ENCODE measurements at regions not wholly inside any gene's neighbourhood (a gene's known extent, or its start where the extent isn't known, plus 50 kb on each side); places are given as distances from the start of the nearest gene placed in this dataset.

DNA sequence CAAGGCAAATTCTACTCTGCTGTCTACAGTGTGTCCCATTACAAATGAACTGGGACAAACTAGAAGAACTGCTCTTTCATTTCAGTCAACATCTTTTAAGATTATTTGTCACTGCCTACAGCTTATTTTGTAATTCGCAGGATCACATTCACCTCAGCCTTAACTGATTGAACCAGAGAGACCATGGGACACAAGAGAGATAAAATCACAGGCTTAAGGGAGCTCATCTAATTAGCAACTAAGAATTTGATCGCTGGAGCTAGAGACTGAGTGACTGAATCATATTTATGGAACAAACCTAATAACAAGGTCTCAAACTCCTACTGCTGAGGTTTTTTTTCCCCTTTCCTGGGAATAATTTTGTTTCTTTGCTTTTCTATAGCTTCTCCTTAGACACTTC lies 898.2 kb downstream of the PCDH18 start:
- TF ChIP-seq, protein P1, sequence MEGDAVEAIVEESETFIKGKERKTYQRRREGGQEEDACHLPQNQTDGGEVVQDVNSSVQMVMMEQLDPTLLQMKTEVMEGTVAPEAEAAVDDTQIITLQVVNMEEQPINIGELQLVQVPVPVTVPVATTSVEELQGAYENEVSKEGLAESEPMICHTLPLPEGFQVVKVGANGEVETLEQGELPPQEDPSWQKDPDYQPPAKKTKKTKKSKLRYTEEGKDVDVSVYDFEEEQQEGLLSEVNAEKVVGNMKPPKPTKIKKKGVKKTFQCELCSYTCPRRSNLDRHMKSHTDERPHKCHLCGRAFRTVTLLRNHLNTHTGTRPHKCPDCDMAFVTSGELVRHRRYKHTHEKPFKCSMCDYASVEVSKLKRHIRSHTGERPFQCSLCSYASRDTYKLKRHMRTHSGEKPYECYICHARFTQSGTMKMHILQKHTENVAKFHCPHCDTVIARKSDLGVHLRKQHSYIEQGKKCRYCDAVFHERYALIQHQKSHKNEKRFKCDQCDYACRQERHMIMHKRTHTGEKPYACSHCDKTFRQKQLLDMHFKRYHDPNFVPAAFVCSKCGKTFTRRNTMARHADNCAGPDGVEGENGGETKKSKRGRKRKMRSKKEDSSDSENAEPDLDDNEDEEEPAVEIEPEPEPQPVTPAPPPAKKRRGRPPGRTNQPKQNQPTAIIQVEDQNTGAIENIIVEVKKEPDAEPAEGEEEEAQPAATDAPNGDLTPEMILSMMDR (IDR thresholded peaks at IDR 0.05; ENCODE audit: low read depth, low read length): no peak
- Histone ChIP-seq H3K4me3 (ENCODE audit: low read depth, low read length) (no peak overlapping the region), H3K27me3 (ENCODE audit: control insufficient read depth, insufficient read depth, low read length) (no peaks in the 10 kb centered on the region), H3K9me3 (ENCODE audit: control insufficient read depth, insufficient read depth, low read length) (no peaks in the 10 kb centered on the region), H3K27ac (ENCODE audit: low read depth, low read length) (no peak overlapping the region)
- no peak for DNase-seq (ENCODE audit: low read depth, low spot score)
- POLR2A ChIA-PET: no interaction called here
- CTCF ChIA-PET: no interaction called here

DNA sequence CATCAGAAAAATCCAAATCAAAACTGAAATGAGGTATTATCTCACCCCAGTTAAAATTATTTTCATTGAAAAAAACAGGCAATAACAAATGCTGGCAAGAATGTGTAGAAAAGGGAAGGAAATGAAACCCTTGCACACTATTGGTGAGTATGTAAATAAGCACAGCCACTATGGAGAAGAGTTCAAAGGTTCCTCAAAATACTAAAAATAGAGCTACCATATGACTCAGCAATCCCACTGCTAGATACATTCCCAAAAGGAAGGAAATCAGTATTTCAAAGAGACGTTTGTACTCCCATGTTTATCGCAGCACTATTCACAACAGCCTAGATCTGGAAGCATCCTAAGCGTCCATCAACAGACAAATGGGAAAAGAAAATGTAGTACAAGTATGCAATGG lies 932.4 kb downstream of the PCDH18 start:
- POLR2A ChIA-PET: no interaction called here
- TF ChIP-seq, protein P1 (IDR thresholded peaks at IDR 0.05; ENCODE audit: low read depth, low read length): no peak
- CTCF ChIA-PET: no interaction called here

DNA sequence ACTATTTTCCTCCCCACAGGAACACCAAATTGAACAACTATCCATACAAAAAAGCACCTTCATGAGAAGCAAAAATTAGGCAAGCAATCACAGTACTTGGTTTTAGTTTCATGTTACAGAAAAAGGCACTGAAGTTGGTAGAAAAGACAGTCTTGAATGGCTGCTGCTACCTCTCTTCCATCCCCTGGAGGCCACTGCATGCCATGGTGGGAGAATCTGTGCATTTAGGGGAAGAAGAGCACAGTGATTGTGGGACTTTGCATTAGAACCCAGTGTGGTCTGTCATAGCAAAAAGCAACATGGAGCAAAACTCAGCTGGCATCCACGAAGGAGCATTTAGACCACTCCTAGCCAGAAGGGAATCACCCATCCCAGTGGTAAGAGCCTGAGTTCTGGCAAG lies 941.9 kb downstream of the PCDH18 start:
- Histone ChIP-seq H3K27me3 (ENCODE audit: control insufficient read depth, insufficient read depth, low read length) (no peaks in the 10 kb centered on the region), H3K9me3 (ENCODE audit: control insufficient read depth, insufficient read depth, low read length) (no peaks in the 10 kb centered on the region), H3K27ac (ENCODE audit: low read depth, low read length) (no peak overlapping the region), H3K4me3 (ENCODE audit: low read depth, low read length) (no peak overlapping the region)
- CTCF ChIA-PET: no interaction called here
- TF ChIP-seq, protein P1 (IDR thresholded peaks at IDR 0.05; ENCODE audit: low read depth, low read length): no peak
- POLR2A ChIA-PET: no interaction called here
- DNase-seq (ENCODE audit: low read depth, low spot score): no peak

More for the DNA sequence above, 932.4 kb downstream of the PCDH18 start:
- H3K27me3 ChIP-seq (ENCODE audit: control insufficient read depth, insufficient read depth, low read length): no peaks in the 10 kb centered on the region
- H3K27ac ChIP-seq (ENCODE audit: low read depth, low read length): no peak overlapping the region
- H3K4me3 ChIP-seq (ENCODE audit: low read depth, low read length): no peak overlapping the region
- no peaks in the 10 kb centered on the region for H3K9me3 ChIP-seq (ENCODE audit: control insufficient read depth, insufficient read depth, low read length)
- DNase-seq (ENCODE audit: low read depth, low spot score): no peak

DNA sequence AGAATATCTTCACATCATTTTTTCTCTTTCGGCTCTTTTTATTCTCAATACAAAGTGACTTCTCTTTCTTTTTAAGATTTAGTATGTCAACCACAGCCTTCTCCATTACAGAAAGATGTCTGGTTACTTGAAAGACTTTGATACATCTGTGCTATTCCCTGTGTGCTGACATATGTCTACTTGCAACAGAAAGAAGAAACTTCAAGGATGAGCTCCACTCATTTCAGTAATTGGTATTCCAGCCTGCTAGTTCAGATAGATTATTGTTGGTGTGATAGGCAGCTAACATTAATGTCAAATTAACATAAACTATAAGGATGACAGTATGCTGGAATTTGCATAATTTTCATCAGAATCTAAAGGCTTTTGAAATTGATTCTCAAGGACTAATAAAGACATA lies 948.7 kb downstream of the PCDH18 start:
- CTCF ChIA-PET: no interaction called here

DNA sequence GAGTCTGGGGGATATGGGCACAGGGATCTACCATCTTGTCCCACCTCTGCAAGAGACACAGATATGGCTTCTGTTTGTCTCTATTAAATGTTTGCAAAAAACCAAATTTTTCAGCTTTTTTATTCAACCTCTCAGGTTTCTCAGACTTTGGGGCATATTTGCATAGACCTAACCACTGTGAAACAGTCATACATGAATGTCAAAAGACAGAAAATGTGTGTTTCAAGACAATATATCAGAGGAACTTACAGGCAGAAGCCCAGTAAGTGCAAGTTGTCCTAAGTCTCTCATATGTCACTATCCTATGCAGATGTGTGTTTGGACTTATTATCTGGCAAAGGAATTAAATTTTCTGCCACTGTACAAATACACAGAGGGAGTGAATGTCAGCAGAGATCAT lies 951.2 kb downstream of the PCDH18 start:
- POLR2A ChIA-PET: no interaction called here
- no peak overlapping the region for H3K4me3 ChIP-seq (ENCODE audit: low read depth, low read length)
- CTCF ChIA-PET: no interaction called here
- H3K27ac ChIP-seq (ENCODE audit: low read depth, low read length): no peak overlapping the region
- H3K27me3 ChIP-seq (ENCODE audit: control insufficient read depth, insufficient read depth, low read length): no peaks in the 10 kb centered on the region
- TF ChIP-seq, protein P1 (IDR thresholded peaks at IDR 0.05; ENCODE audit: low read depth, low read length): no peak
- no peaks in the 10 kb centered on the region for H3K9me3 ChIP-seq (ENCODE audit: control insufficient read depth, insufficient read depth, low read length)
- DNase-seq (ENCODE audit: low read depth, low spot score): no peak

More for the DNA sequence above, 948.7 kb downstream of the PCDH18 start:
- POLR2A ChIA-PET: no interaction called here
- DNase-seq (ENCODE audit: low read depth, low spot score): no peak
- H3K4me3 ChIP-seq (ENCODE audit: low read depth, low read length): no peak overlapping the region
- TF ChIP-seq, protein P1 (IDR thresholded peaks at IDR 0.05; ENCODE audit: low read depth, low read length): no peak
- no peaks in the 10 kb centered on the region for H3K9me3 ChIP-seq (ENCODE audit: control insufficient read depth, insufficient read depth, low read length)
- H3K27me3 ChIP-seq (ENCODE audit: control insufficient read depth, insufficient read depth, low read length): no peaks in the 10 kb centered on the region
- no peak overlapping the region for H3K27ac ChIP-seq (ENCODE audit: low read depth, low read length)
